ENCODE measurements at regions not wholly inside any gene's neighbourhood (a gene's known extent, or its start where the extent isn't known, plus 50 kb on each side); places are given as distances from the start of the nearest gene placed in this dataset.

- no peak for ATAC-seq
- no peak for TF ChIP-seq PPARA (CRISPR knock-in tag; IDR thresholded peaks at IDR 0.05; ENCODE audit: borderline replicate concordance)
- TF ChIP-seq ZNF70 (CRISPR knock-in tag; IDR thresholded peaks at IDR 0.05), result no peak
- no peak for TF ChIP-seq ZC3H10 (CRISPR knock-in tag; IDR thresholded peaks at IDR 0.05)
- no peak for TF ChIP-seq SNAI2 (CRISPR knock-in tag; IDR thresholded peaks at IDR 0.05)
- TF ChIP-seq RARB (CRISPR knock-in tag; IDR thresholded peaks at IDR 0.05), result no peak
- no peak for TF ChIP-seq ARNTL (CRISPR knock-in tag; IDR thresholded peaks at IDR 0.05; ENCODE audit: borderline replicate concordance, low read depth)
Measured at GRCh38 chr11:87736928-87737327, 438.3 kb downstream of the RAB38 start.

DNA sequence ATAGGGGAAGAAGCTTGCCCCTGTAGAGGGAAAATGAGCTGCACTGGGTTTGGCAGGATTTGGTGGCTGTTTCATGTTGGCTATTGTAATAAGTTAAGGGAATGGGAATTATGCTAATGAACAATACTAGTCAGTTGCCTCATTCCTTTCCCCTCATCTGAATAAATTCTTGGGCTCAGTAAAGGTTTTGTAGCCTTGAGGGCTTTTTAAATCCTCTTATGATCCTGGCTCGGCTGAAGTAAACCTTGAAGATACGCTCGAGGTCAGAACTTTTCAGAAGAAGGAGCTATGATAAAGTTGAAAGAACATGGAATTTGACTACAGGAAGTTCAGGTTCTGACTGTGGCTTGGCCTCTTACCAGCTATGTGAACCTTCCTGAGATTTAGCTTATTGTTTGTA is 448.7 kb downstream of the RAB38 start:
- no peak for ATAC-seq
- TF ChIP-seq ZFP30 (CRISPR knock-in tag; IDR thresholded peaks at IDR 0.05) (no peak), POU6F1 (CRISPR knock-in tag; IDR thresholded peaks at IDR 0.05; ENCODE audit: borderline replicate concordance, low read depth) (no peak), ESRRG (CRISPR knock-in tag; IDR thresholded peaks at IDR 0.05) (no peak), ZNF70 (CRISPR knock-in tag; IDR thresholded peaks at IDR 0.05) (no peak), CSRNP3 (CRISPR knock-in tag; IDR thresholded peaks at IDR 0.05) (no peak), OSR1 (CRISPR knock-in tag; IDR thresholded peaks at IDR 0.05) (no peak), ZFP3 (CRISPR knock-in tag; IDR thresholded peaks at IDR 0.05) (no peak), ISL1 (CRISPR knock-in tag; IDR thresholded peaks at IDR 0.05) (no peak), ARNTL (CRISPR knock-in tag; IDR thresholded peaks at IDR 0.05; ENCODE audit: borderline replicate concordance, low read depth) (no peak), PPARA (CRISPR knock-in tag; IDR thresholded peaks at IDR 0.05; ENCODE audit: borderline replicate concordance) (no peak), BACH2 (CRISPR knock-in tag; IDR thresholded peaks at IDR 0.05; ENCODE audit: borderline replicate concordance) (no peak), RARB (CRISPR knock-in tag; IDR thresholded peaks at IDR 0.05) (no peak)

GRCh38 chr11:87724358-87724757 is 450.9 kb downstream of the RAB38 start:
- ATAC-seq, result no peak
- TF ChIP-seq ARNTL (CRISPR knock-in tag; IDR thresholded peaks at IDR 0.05; ENCODE audit: borderline replicate concordance, low read depth) (no peak), POU6F1 (CRISPR knock-in tag; IDR thresholded peaks at IDR 0.05; ENCODE audit: borderline replicate concordance, low read depth) (no peak), ZFP30 (CRISPR knock-in tag; IDR thresholded peaks at IDR 0.05) (no peak), ZFP3 (CRISPR knock-in tag; IDR thresholded peaks at IDR 0.05) (no peak), TSHZ2 (CRISPR knock-in tag; IDR thresholded peaks at IDR 0.05) (no peak), CSRNP3 (CRISPR knock-in tag; IDR thresholded peaks at IDR 0.05) (no peak), ZNF8 (CRISPR knock-in tag; IDR thresholded peaks at IDR 0.05) (no peak), RARB (CRISPR knock-in tag; IDR thresholded peaks at IDR 0.05) (no peak)

GRCh38 chr11:87722756-87723565 is 452.3 kb downstream of the RAB38 start:
- ATAC-seq, result peak; percentile 76

More at GRCh38 chr11:87722756-87723565, 452.3 kb downstream of the RAB38 start:
- TF ChIP-seq, protein P1, sequence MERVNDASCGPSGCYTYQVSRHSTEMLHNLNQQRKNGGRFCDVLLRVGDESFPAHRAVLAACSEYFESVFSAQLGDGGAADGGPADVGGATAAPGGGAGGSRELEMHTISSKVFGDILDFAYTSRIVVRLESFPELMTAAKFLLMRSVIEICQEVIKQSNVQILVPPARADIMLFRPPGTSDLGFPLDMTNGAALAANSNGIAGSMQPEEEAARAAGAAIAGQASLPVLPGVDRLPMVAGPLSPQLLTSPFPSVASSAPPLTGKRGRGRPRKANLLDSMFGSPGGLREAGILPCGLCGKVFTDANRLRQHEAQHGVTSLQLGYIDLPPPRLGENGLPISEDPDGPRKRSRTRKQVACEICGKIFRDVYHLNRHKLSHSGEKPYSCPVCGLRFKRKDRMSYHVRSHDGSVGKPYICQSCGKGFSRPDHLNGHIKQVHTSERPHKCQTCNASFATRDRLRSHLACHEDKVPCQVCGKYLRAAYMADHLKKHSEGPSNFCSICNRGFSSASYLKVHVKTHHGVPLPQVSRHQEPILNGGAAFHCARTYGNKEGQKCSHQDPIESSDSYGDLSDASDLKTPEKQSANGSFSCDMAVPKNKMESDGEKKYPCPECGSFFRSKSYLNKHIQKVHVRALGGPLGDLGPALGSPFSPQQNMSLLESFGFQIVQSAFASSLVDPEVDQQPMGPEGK (CRISPR knock-in tag; IDR thresholded peaks at IDR 0.05; ENCODE audit: borderline replicate concordance), result peak; percentile 80; the same call in 1 of the 2 replicates
- no peak for TF ChIP-seq ZC3H10 (CRISPR knock-in tag; IDR thresholded peaks at IDR 0.05)
